ENCODE measurements at regions not wholly inside any gene's neighbourhood (a gene's known extent, or its start where the extent isn't known, plus 50 kb on each side); places are given as distances from the start of the nearest gene placed in this dataset.
"Not testable (repeated sequence)": the region's sequence is repeated elsewhere in the genome, so short reads cannot be mapped to it uniquely, and the experiment has no call there.

DNA sequence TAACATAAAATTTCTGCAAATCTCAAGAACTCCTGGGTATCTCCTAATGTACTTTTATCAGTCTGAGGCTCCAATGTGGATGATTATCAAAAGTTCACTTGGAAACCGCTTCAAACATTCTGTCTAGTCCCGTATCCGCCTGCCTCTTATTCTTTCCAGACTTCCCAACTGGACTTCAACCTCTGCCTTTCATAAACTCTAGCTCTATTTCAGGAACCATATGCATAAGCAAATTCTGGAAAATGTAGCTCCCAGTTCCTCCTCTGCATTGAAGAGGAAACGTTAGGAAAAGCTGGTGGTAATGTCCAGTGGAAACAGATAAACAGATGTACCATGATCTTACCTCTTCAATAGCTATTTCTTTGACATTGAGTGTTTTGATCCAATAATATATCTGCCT, 285.0 kb downstream of the KCNJ2 start:
- DNase-seq: no peak

DNA sequence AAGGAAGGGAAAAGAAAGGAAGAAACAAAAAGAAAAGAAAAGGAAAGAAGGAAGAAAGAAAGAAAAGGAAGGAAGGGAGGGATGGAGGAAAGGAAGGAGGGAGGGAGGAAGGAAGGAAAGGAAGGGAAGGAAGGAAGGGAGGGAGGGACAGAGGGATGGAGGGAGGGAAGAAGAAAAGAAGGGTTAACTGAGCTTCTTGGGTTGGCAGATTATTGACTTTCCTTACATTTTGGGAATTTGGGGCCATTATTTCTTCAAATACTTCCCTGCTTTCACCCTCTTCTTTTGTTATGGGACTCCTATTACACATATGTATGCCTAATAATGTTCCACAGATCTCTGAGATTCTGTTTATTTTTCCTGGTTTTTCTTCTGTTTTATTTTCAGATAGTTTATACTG, 285.6 kb downstream of the KCNJ2 start:
- DNase-seq: no peak

DNA sequence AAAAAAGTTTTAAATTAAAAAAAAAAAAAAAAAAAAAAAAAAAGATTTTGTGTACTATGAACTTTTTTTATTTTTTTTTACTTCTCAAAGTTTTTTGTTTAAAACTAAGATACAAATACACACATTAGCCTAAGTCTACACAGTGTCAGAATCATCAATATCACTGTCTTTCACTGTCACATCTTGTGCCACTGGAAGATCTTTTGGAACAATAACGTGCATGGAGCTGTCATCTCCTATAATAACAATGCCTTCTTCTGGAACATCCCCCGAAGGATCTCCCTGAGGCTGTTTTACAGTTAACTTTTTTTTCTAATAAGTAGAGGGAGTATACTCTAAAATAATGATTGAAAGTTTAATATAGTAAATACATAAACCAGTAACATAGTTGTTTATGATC, 295.7 kb downstream of the KCNJ2 start:
- DNase-seq: no peak

DNA sequence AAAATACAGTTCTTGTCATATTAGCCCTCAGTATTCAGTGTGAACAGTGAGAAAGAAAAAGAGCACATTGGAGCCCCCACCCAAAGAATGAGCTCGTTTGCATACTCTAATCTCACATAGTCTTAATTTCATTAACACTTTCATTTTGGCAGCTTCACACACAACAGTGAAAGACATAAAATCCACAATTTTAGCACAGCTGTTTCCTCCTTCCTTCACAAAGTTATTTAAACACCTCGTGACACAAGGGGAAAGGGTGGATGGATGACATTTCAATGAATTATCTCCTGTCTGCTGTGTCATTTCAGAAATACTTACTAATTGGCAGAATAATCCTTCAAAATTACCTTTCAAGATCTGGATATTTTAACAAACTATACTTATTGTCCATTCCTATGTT, 299.3 kb downstream of the KCNJ2 start:
- no peak for DNase-seq

DNA sequence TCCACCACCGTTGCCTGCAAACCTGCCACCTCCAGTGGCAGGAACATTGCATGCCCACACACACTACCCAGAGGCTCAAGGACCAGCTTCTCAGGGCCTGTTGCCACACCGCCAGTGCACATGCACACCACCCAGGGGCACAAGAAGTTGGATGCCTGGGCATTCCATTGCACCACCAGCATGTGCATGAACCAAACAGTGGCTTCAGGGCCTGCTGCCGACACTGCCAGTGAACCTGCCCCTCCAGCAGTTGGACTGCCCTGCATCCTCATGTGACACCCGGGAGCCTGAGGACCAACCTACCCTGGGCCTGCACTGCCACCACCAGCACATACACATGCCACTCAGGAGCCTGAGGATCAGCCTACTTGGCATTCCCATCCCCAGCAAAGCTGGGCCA, 303.7 kb downstream of the KCNJ2 start:
- DNase-seq: no peak

DNA sequence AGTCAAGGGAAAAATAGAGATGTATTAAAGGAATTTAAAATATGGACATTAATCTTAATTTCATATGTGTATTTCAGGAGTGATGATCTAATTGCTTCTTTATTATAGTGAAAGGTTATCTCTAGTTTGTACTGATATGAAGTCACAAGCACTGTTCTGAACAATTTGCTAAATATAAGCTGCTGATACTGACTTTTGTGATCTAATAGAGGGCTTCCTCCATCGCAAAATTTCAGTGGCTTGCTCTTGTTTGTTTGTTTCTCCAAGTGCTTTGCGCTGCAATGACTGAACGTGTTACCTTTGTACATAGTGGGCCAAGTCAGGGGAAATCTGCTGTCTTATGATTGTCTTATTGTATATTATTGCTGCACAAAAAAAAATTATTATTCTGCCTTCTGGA, 307.0 kb downstream of the KCNJ2 start:
- no peak for DNase-seq

DNA sequence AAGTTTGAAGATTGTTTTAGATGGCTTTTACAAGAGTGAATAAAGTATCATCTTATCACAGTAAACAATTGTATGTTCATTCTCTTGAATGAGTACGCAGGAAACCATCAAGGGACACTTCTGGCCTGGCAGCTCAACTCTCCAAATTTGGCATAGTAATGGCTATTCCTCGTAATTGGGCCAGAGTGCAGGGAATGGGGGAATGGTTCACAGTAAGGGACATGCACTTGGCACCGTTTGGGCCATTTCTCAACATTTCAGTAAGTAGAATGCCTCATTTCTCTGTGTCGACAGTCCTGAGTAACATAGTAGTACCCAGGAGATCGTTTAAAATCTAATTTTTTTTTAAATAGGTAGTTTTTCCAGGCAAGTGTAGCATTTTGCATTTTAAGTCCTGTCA, 309.6 kb downstream of the KCNJ2 start:
- DNase-seq: no peak

DNA sequence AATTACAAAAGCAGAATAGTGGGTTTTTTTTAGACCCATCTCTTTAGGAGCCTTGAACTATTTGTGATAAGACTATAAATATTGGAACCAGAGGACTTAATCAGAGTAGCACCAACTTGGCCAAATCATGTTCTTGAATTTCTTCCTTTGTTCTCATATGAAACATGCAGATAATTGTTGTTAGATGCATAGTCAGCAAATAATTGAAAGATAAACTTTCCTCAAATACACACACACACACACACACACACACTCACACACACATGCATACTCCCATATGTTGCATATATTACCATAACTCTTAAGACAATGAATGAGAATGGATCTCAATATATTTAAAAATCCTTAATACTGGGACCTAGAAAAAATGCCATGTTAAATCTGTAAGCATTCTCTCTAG, 310.4 kb downstream of the KCNJ2 start:
- DNase-seq: no peak

DNA sequence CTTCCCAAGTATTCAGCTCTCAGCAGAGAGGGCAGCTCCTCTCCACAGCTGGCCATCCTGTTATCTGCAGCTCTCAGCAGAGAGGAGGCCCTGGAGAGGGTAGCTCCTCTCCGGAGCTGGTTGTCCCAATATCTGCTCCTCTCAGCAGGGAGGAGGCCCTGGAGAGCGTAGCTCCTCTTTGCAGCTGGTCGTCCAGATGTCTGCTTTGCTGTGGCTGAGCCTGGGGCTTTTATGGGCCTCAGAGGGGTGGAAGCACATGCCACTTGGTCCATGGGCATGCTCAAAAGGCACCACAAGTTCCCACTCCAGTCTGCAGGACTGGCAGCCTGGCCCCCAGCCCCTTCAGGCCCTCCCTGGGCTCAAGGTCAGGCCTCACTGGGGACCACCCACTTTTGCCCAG, 314.3 kb downstream of the KCNJ2 start:
- no peak for DNase-seq

DNA sequence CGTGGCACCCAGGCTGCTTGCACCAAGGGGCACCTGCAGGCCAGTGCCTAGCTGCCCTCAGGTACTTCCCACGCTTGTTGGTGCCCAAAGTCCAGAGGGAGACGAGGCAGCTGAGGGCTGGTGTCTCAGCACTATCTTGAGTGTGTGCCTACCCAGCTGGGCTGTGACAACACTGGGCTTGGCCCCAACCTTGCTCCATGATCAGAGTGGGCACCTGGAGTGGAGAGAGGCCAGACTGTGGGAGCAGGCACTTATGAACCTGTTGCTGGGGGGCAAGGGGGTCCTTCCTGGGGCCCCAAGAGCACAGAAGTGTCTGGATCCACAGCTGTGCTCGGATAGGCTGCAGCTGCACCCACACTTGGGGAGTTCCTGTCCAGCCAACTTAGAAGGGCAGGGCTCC, 314.7 kb downstream of the KCNJ2 start:
- no peak for DNase-seq

DNA sequence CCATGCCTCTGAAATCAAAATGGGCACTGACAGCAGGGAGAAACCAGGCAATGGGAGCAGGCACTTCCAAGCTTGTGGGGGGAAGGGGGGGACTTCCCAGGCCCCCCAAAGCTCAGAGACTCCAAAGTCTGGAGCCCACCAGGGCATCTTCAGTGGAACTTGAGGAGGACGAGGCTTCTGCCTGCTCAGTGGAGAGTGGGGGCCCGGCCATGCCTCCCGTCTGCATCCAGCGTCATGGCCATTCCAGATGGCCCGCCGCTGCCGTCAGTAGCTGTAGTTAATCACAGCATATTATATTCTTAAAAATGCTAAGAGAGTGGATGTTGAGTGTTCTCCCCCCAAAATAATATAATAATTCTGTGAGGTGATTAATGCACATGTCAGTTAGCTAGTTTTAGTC, 315.2 kb downstream of the KCNJ2 start:
- no peak for DNase-seq

DNA sequence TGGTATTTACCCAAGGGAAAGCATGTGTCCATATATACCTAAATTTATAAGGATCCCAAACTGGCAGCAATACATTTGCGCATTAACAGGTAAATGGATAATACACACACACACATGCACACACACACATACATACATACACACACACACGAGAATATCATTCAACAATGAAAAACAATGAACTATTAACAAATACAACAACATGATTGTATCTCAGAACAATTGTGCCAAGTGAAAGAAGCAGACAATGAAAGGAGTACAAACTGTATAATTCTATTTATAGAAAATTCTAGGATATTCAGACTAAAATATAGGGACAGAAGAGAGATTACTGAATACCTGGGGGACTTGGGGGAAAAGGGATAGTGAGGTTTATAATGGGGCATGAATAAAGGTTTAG, 323.0 kb downstream of the KCNJ2 start:
- DNase-seq: no peak

DNA sequence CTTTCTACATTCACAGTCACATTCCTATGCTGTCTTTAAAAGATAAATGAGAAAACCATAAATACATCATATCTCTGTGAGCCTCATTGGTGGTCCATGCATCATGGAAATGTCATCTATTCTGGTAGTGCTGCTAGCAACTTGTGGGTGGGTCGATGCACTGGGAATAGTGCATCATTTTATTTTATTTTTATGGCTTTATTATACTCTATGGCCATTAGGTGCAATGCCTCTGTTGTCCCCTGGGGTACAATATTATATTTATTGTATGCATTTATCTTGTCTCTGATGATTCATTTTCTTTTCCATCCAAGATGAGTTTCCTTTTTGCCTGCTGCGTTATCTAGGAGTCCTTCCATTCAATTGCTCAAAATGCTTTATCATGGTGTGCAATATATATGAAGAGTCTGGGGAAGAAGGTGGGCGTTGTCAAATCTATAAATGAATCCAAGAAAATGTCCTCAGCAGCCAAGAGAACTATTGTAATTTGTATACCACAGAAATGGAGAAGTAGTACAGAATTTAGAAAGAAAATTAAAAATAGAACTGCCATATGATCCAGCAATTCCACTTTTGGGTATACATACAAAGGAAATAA, 324.0 kb downstream of the KCNJ2 start:
- no peak for DNase-seq

DNA sequence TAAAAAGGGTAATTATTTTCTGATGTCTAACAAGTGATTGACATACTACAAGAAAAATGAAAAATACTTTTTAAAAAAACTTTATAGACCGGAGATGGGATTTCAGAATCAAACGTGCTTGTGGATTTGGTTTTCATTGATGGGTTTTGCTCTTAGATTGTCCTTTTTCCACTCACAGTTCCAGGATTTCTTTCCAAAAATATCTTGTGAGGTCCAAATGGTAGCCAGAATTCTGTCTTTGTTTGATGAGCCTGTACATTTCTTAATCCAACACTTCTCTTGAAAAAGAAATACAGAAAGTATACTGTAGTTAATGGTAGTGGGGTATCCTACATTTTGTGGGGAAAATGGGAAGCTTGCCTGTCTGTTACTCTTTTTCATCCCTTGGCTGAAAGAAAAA, 329.3 kb downstream of the KCNJ2 start:
- DNase-seq: no peak

DNA sequence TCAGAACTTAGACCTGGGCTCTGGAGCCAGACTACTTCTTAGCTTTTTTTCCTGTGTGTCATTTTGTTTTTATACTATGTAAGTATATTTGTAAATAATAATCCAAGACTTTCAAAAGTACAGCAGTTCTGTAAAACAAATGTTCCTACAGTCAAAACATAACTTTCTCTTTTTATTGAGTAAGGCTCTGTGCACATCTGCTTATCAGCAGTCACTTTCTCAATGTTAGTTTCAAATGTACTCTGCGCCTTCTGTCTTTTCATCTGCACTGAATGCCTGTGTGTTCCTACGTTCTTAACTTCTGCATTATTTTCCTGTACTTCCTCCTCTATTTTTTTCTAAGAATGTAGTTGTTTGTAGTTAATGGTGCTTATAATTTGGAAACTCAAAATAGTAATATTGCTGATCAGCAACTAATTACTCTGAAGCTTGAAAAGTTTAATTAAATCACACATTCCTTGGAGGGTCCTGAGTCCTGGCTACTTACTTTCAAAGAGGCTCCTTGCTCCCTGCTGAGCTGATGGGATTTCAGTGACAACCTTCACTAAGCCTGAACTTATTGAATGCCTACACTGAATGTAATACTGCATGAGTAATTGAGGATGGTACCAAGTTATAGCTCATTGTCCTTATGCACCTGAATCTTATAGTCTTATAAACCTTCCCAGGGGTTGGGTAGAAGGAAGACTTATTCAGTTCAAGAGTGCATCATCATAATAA, 329.9 kb downstream of the KCNJ2 start:
- DNase-seq: no peak

DNA sequence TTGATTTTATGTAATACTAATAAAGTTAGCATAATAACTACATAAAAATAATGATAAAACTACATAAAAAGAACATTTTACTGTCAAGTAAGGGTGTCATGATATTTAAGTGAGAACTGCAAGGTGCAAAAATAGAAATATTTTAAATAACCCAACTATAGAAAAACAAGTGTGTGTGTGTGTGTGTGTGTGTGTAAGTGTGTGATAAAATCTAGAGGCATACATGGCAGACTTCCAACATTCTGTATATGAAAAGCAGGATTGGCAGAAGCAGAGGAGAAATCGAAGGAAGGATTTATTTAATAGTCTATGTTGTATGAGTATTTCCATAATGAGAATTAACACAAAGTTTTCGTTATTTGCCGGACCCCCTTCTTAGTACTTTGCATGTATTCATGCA, 334.1 kb downstream of the KCNJ2 start:
- no peak for DNase-seq

DNA sequence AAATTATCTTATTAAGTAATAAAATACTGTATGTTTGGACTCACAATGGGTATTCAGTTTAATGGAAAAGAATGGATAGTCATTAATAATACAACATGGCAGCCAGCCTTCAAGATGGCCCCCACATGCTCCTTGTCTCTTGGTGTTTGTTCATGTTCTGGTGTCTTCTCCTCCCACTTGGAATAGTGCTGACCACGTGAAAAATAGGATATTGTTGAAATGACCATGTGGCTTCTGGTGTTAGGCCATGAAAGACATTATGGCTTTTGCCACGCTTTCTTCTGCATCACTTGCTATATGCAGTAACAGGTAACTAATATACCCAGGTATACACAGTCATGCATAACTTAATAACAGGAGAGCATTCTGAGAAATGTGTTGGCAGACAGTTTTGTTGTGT, 341.0 kb downstream of the KCNJ2 start:
- no peak for DNase-seq

DNA sequence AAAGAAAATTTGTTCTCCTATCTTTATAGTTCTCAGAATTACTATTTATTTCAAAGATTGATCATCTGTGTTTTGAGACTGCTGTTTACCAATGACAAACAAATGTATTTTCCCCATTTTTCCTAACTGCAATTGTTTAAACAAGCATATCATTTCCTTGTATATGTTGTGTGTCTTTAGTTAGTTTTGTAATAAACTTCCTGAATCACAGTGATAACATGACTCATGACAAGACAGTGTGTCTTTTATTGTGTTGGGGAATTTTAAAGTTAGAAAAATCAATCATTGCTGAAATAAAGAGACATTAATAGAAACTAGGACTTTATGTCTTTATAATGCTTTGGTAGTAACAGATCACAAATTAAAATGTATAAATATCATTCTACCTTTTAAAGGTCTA, 348.5 kb downstream of the KCNJ2 start:
- DNase-seq: no peak

DNA sequence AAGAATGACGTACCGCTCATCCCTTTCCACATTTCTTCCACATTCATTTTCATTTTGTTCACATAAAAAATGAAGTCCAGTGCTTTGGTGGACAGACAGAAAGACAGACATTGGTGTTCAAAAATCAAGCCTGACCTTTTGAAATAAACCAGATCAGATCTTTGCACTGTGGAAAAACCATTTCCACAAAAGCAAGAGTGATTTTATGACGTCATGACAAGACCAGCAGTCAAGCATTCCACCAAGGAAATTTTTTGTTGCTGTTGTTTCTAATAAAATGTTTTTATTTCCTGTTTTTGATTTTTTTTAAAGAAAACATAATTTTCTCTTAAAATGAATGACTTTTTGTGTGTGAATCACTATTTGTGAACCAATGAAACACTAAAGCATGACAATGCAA, 350.0 kb downstream of the KCNJ2 start:
- DNase-seq: no peak

DNA sequence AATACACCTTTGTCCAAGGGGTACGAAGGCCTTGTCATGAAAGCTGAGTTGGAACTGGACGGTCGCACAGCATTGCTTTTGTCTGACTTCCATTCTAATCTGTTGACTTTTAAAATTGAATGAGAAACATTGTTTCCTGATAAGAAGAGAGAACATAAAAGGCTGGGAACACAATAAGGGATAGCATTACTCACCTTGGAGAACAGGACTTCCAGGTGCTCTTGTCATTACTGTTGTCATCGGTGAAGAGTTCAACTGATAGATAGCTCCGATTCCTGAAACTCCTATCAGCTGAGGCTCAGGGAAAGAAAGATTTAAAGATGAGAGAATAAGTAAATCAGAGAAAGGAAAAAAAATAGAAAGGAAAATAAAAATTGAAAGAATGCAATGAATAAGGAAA, 351.1 kb downstream of the KCNJ2 start:
- DNase-seq: no peak

DNA sequence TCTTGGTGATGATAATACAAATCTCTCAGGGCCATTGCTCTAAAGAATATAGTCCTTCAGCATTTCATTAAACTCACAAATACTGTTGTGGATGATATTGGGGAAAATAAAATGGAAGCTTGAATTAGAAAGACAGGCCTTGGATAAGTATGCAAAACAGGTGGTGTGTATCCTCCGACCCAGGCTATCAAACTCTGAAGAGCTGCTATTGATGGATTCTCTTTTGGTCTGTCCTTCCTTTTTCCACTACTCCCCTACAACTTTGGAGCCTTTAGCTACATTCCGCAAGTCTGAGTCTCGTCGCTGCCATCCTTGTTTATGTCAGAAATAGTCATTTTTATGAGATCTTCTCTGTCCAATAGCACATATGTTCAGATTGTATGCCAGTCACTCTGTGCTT, 351.6 kb downstream of the KCNJ2 start:
- no peak for DNase-seq

DNA sequence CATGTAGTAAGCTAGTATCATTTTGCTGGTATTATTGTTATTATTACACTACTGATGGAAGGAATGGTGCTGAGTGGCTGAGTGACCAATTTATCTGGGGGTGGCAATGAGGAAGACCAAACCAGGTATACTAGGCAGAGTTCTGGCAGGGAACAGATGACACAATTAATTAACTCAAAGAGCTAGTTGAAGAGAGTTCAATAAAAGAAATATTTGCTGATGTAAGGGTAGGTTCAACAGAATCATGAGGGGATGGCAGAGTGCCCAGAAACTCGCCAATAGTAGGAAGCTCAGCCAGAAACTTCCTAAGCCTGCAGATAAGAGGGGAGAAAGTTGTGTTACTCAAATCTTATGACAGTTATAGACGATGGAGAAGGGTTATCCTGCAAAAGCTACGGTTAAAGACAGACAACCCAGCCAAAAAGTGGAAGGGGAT, 352.5 kb downstream of the KCNJ2 start:
- DNase-seq: no peak

DNA sequence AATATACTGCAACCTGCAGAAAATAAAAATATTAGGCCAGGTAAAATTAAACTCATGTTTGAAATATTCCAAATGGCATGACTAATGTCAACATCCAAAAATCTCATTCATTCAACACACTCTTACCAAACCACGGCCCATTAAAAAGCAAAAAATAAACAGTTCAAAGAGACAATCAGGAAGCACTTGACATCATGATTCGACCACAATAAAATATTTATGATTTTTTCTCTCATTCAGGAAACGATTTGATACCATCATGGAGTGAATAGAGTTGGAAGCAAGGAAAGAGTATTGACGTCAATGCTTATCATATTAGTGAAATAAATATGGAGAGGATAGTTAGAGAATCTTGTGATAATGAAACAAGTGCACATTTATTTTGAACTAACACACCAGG, 354.1 kb downstream of the KCNJ2 start:
- no peak for DNase-seq

DNA sequence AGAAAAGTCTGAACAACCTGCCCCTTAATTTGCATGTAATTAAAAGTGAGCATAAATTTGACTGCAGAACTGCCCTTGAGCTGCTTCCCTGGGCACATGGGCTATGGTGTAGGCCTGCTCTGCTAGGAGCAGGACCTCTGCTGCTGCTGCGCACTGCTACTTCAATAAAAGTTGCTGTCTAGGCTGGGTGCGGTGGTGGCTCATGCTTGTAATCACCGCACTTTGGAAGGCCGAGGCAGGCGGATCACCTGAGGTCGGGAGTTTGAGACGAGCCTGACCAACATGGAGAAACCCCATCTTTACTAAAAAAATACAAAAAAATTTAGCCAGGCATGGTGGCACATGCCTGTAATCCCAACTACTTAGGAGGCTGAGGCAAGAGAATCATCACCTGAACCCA, 355.7 kb downstream of the KCNJ2 start:
- not testable (repeated sequence) for DNase-seq

DNA sequence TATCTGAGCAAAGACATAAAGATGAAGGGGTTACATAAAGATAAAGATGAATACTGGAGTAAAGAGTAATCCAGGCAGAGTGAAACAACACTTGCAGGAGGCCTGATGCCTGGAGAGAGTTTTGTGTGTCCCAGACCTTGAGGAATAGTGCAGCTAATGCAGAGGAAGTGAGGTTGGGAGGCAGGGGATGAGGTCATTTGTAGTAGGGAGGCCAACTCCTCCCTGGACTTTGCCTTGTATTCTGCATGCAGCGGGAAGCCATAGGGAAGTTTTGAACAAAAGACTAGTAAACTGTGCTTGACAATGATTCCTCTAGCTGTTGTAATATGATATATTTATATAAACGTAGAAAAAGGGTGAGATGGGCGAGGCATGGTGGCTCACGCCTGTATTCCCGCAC, 356.6 kb downstream of the KCNJ2 start:
- DNase-seq: no peak

Measured in CD4-positive, alpha-beta T cell treated with Interleukin-4 for 1 hour (primary cell).